GM21515 (cell line): ENCODE measurements at regions not wholly inside any gene's neighbourhood (a gene's known extent, or its start where the extent isn't known, plus 50 kb on each side); places are given as distances from the start of the nearest gene placed in this dataset.
A peak's percentile ranks its signal among the peaks of the same experiment; 100 is the strongest.

Source experiments
- ATAC-seq: cut with Tn5 transposase; IDR thresholded peaks from one replicate; pipeline ENCODE4 v1.9.1; 2021; ENCODE audit not compliant: unreplicated experiment

GRCh38 chr4:11342401-11342800 is 86.3 kb downstream of the HS3ST1 start:
- ATAC-seq, result no peak

DNA sequence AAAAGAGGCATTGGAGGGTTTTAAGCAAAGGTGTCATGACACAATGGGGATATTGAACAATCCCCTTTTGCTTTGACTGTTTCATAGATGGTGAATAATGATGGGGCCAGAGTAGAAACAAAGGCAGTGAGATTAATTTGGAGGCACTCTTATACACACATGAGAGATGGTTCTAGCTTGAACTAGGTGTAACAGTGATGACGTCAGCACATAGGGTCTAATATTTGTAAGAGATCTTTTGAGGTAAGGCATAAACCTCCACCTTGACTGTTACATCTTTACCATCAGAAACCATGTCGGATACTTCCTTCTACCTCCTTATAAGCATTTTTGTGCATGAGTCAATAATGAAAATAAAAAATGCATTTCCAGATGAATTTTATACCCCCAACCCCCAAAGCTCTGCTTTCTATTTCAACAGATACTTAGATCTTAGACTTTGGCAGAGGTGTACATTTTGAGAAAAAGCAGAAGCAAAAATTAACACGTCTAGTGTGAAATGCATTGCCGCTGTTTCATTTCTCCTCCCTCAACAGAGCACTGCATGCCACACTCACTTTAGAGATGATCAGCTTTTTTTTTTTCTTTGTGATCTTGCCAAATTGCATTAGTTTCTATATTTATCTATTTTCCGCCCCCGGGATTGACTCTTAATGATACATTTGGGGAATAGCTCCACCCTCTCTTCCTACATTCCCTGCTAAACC is 87.2 kb downstream of the HS3ST1 start:
- ATAC-seq, result no peak

DNA sequence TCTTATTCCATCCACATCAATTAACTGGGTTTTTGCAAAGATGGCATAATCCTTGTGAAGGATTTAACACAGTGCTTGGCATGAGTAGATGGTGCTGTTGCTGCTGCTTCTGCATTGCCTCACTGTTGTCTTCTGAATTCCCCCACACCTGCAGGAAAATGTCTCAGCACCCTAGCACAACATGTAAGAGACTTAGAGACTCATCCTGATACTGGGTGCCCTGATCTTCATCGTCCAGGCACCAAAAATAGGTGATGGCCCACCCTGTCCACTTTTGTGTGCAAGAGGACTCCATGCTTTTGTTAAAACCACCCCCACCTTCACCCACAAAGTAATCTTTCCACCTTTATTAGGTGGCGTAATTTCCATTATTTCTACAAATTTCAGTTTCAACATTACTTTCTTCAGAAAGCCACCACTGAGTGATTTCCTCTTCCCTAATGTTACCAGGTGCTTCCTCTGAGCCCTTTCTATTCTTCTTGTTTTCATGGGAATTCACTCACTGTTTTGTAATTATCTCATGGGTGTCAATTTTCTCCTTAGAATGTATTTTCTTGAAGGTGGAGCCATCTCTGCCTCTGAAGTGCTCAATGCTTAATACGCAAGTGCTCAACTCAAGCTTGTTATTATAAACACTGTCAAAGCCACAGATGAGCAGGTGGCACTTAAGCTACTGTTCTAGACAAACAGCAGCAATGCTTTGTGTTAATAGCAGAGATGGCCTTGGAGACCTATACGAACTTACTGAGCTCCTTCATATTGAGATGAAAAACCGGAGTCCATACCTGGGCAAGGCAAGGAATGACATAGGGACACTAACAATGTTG is 89.5 kb downstream of the HS3ST1 start:
- no peak for ATAC-seq

GRCh38 chr4:11337287-11337686 is 91.4 kb downstream of the HS3ST1 start:
- no peak for ATAC-seq

DNA sequence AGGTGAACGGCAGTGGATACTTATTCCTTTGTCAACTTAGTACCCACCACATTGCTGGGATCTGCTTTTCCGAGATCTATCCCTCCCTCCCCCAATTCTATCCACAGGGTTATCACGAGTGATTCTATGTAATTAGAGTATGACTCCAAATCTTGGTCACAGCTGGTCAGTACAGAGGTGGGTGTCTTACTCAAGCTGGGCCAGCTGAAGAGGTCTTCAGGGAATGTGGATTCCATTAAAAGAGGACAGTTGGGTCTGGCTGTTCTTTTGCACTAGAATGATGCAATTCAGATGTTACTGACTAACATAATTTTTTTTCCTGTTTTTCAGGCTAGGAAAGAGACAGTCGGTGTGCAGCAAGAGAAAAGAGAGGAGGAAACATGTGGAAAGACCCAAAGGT is 92.3 kb downstream of the HS3ST1 start:
- no peak for ATAC-seq

- no peak for ATAC-seq
These were observed 93.8 kb downstream of the HS3ST1 start for GRCh38 chr4:11334887-11335286.

DNA sequence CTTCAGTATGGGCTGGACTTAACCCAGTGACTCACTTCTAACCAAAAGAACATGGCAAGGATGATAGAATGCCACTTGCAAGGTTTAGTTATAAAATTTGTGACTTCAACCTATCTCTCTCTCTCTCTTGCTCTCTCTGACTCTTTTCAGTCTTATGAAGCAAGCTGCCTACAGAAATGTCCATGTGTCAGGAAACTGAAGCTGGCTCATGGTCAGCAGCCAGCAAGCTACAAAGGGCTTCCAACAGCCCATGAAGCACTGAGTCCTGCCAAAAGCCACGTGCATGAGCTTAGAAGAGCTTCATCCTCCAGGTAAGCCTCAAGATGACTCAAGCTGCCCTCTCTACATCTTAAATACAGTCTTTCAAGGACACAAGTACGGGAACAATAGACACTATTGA is 100.3 kb downstream of the HS3ST1 start:
- ATAC-seq, result no peak

GRCh38 chr4:11326021-11326420 is 102.7 kb downstream of the HS3ST1 start:
- no peak for ATAC-seq

GRCh38 chr4:11323771-11324170 is 104.9 kb downstream of the HS3ST1 start:
- ATAC-seq, result no peak

- ATAC-seq, result no peak
These were observed 115.3 kb downstream of the HS3ST1 start for GRCh38 chr4:11313157-11313943.

- ATAC-seq, result no peak
These were observed 116.3 kb downstream of the HS3ST1 start for GRCh38 chr4:11312389-11312788.

DNA sequence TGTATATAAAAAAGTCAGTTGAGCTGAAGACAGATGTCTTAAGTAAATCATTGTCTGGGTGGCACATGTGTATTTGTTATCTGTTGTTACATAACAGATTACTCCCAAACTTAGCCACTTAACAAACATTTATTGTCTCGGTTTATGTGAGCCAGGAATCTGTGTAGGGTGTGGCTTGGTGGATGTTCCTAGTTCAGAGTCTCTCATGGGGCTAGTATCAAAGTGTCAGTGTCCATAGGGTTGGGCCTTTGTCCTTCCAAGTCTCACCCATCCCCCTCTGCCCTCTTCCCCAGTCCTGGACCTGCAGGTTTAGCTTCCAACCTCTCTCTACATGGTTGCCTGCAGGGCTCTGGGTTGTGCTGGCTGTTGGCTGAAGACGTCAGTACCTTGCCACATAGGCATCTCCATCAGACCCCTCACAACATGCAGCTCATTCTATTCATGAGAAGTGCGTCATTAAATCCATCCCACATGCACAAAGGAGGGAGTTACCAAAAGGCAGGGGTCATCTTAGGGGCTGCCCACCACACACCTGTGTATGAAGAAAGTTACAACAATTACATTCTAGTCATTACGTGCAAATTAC is 127.5 kb downstream of the HS3ST1 start:
- ATAC-seq, result no peak

- ATAC-seq, result no peak
These were observed 128.9 kb downstream of the HS3ST1 start for GRCh38 chr4:11299836-11300235.

GRCh38 chr4:11299016-11299415 is 129.7 kb downstream of the HS3ST1 start:
- no peak for ATAC-seq

DNA sequence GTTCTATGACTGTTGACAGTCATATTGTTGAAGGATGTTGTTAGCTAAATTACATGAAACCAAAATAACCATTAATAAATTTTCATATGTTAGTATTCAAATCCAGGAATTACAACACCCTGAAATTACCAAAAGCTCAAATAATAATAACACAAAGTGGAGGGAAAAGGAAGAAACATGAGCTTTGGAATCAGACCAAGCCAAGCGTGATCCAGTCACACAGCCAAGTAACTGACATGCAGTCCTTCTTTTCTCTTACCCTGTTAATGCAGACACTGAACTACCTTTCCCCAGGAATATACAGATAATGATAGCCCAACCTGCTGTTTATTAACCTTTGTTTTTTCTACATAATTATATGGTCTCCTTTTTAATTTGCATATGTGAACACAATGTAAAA is 130.2 kb downstream of the HS3ST1 start:
- ATAC-seq, result no peak

DNA sequence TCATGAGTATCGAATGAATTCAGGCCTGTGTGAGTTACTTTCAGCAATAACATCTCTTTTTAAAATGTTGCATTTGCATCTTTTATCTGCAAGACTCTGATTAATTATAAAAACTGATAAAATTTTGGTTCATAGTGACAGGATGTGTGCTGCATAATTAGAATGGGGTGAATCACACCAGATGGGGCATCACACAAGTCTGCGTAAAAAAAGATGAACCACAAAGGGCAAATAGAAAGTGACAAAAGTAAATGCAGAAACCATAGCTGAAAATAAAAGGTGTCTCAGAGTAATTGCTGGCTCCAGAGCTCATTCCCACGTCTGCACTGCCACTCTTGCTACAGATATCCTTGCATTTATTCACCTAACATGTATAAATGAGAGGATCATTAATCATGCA is 131.1 kb downstream of the HS3ST1 start:
- ATAC-seq, result no peak

DNA sequence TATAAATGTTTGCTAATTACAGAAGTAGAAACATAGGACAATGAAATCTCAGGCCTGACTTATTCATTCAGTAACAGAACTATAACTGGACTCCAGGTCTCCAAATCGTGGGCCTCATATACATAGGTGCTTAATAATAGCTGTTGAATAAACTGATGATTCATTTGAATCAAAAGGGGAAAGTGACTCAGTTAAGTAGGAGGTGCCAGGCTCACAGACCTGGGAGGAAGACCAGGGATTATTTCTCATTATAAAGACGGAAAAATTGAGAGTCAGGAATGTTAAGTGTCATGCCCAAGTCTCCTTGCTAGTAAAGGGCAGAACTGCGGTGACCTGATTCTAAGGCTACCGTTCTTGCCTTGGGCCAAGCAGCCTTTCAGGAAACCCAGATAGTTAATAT is 131.5 kb downstream of the HS3ST1 start:
- ATAC-seq, result no peak

- no peak for ATAC-seq
These were observed 134.8 kb downstream of the HS3ST1 start for GRCh38 chr4:11293866-11294265.

DNA sequence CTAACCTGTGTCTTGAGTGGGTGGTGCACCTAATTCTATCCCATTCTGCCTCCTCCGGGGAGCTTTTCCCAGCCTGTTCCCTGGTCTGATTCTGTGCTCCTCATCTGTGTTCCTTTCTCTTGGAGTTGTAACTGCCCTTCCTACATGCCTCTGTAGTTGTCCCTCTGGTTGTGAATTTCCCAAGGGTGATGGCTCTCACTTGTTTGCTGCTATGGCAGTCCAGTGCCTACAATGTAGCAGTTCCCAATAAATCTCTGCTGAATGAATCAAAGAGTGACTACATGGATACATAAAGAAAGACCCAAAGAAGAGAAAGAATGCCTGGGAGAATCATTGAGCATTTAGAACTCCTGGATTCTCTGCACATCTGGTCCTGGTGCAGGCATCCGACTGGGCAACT is 141.6 kb downstream of the HS3ST1 start:
- no peak for ATAC-seq

DNA sequence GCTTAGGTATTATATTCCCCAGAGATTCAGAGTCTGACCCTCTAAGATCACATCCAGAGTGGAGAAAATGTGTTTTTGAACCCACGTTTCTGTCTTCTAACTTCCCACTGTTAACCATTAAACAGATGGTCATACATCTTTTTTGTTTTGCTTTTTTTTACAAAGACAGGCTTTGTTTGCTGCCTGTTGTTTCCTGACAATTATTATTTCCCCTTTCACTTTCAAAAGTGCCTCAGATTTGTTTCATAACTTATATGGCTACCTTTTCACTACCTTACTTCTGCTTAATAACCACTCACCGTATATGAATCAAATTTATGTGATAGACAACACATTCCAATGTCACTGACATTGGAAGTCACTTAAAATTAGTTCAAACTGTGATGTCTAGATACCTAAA is 142.2 kb downstream of the HS3ST1 start:
- ATAC-seq, result peak; percentile 69

- ATAC-seq, result no peak
These were observed 147.0 kb downstream of the HS3ST1 start for GRCh38 chr4:11281720-11282119.
